OCI-LY7 (cell line): ENCODE measurements at regions not wholly inside any gene's neighbourhood (a gene's known extent, or its start where the extent isn't known, plus 50 kb on each side); places are given as distances from the start of the nearest gene placed in this dataset.

Source experiments
- EZH2phosphoT487 ChIP-seq: fragments of 200-600 bp; sonication (generic); IDR thresholded peaks from 2 replicates; pipeline ENCODE4 v1.6.1; 2018; ENCODE audit warnings: low read depth, borderline replicate concordance, mild to moderate bottlenecking, mixed run types, antibody characterized with exemption, low read length, moderate library complexity, mixed read lengths
- TF ChIP-seq, protein P1 (sequence below): fragments of 200-600 bp; sonication (generic); conservative IDR thresholded peaks from 2 replicates; pipeline ENCODE4 v1.5.1; 2014; ENCODE audit warnings: mild to moderate bottlenecking, antibody characterized with exemption, low read length, moderate library complexity, mixed read lengths

DNA sequence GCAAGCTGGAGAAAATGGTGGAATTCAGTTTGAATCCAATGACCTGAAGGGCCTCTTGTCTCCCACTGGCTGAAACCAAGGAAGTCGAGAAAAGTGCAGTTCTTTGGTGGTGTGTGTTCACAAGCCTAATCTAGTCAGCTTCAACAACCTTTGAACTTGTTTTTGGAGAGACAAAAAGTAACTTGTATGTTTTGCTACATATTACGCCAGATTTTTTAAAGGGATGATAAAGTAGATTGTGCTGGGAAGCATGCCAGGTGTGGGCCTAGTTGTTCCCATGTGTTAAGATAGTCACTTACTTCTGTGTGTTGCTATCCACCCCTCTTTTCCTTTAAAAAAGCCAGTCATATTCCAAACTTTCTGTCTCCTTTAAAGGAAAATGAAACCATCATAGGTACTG lies 79.7 kb upstream of the FAM3C start:
- TF ChIP-seq, protein P1, sequence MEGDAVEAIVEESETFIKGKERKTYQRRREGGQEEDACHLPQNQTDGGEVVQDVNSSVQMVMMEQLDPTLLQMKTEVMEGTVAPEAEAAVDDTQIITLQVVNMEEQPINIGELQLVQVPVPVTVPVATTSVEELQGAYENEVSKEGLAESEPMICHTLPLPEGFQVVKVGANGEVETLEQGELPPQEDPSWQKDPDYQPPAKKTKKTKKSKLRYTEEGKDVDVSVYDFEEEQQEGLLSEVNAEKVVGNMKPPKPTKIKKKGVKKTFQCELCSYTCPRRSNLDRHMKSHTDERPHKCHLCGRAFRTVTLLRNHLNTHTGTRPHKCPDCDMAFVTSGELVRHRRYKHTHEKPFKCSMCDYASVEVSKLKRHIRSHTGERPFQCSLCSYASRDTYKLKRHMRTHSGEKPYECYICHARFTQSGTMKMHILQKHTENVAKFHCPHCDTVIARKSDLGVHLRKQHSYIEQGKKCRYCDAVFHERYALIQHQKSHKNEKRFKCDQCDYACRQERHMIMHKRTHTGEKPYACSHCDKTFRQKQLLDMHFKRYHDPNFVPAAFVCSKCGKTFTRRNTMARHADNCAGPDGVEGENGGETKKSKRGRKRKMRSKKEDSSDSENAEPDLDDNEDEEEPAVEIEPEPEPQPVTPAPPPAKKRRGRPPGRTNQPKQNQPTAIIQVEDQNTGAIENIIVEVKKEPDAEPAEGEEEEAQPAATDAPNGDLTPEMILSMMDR, result no peak
- no peak for TF ChIP-seq EZH2phosphoT487
